Activated CD8-positive, alpha-beta memory T cell treated with anti-CD3 and anti-CD28 coated beads, Interleukin-2, amount 10 ng/mL, durations not matched to agents 7 days and 5 days (primary cell): ENCODE measurements at regions not wholly inside any gene's neighbourhood (a gene's known extent, or its start where the extent isn't known, plus 50 kb on each side); places are given as distances from the start of the nearest gene placed in this dataset.

ENCODE experiments used
- ATAC-seq: fragments of 150-1000 bp; cut with Tn5 transposase; one replicate; pipeline ENCODE4 v1.10.0; 2021; ENCODE audit warnings: moderate library complexity
- CTCF ChIA-PET: fragments of 350-600 bp; sonication (Branson Sonifier 250); formaldehyde crosslinking; loops from one replicate; lab custom pipeline; 2021; ENCODE audit warnings: antibody characterized with exemption; lab: Charles Lee
- DNase-seq: peaks from one replicate; pipeline ENCODE4 v3.0.0-alpha.2; 2020
- H3K27ac Mint-ChIP-seq: one replicate; pipeline ENCODE4 v1.8.0; 2021; ENCODE audit warnings: mild to moderate bottlenecking, mixed read lengths
- H3K27me3 Mint-ChIP-seq: one replicate; pipeline ENCODE4 v1.8.0; 2021; ENCODE audit warnings: mixed read lengths
- H3K36me3 Mint-ChIP-seq: one replicate; pipeline ENCODE4 v1.8.0; 2021; ENCODE audit warnings: mild to moderate bottlenecking, mixed read lengths
- H3K4me1 Mint-ChIP-seq: one replicate; pipeline ENCODE4 v1.8.0; 2021; ENCODE audit warnings: mixed read lengths
- H3K4me3 Mint-ChIP-seq: one replicate; pipeline ENCODE4 v1.8.0; 2021; ENCODE audit warnings: mild to moderate bottlenecking, moderate library complexity, mixed read lengths
- H3K9me3 Mint-ChIP-seq: one replicate; pipeline ENCODE4 v1.8.0; 2022; ENCODE audit warnings: low read depth, mixed read lengths

GRCh38 chr5:88485531-88485930 lies 216.9 kb upstream of the TMEM161B start:
- no peak overlapping the region for H3K27ac Mint-ChIP-seq
- no peaks in the 10 kb centered on the region for H3K9me3 Mint-ChIP-seq
- no peaks in the 10 kb centered on the region for H3K36me3 Mint-ChIP-seq
- DNase-seq (no peak), ATAC-seq (no peak)
- CTCF ChIA-PET = no interaction called here
- no peaks in the 10 kb centered on the region for H3K4me1 Mint-ChIP-seq
- no peak overlapping the region for H3K4me3 Mint-ChIP-seq
- H3K27me3 Mint-ChIP-seq = peaks cover 14% of the 10 kb centered on the region

- CTCF ChIA-PET = no interaction called here
- Mint-ChIP-seq H3K9me3 (no peaks in the 10 kb centered on the region), H3K4me1 (no peaks in the 10 kb centered on the region), H3K4me3 (no peak overlapping the region), H3K36me3 (no peaks in the 10 kb centered on the region), H3K27me3 (peaks cover 14% of the 10 kb centered on the region), H3K27ac (no peak overlapping the region)
- ATAC-seq = no peak
- DNase-seq = no peak
These were observed 215.5 kb upstream of the TMEM161B start for GRCh38 chr5:88483964-88484672.

GRCh38 chr5:88480801-88481499 lies 212.3 kb upstream of the TMEM161B start:
- no peak for DNase-seq
- Mint-ChIP-seq H3K36me3 (no peaks in the 10 kb centered on the region), H3K9me3 (no peaks in the 10 kb centered on the region), H3K4me1 (no peaks in the 10 kb centered on the region), H3K4me3 (no peak overlapping the region), H3K27ac (no peak overlapping the region), H3K27me3 (peaks cover 13% of the 10 kb centered on the region)
- CTCF ChIA-PET = no interaction called here
- no peak for ATAC-seq

- no peak for ATAC-seq
- Mint-ChIP-seq H3K9me3 (no peaks in the 10 kb centered on the region), H3K36me3 (no peaks in the 10 kb centered on the region), H3K4me1 (no peaks in the 10 kb centered on the region), H3K27ac (no peak overlapping the region), H3K4me3 (no peak overlapping the region), H3K27me3 (peaks cover 10% of the 10 kb centered on the region)
- DNase-seq = no peak
- CTCF ChIA-PET = no interaction called here
These were observed 211.6 kb upstream of the TMEM161B start for GRCh38 chr5:88480245-88480644.

- Mint-ChIP-seq H3K4me1 (no peaks in the 10 kb centered on the region), H3K4me3 (no peak overlapping the region), H3K9me3 (no peaks in the 10 kb centered on the region), H3K36me3 (no peaks in the 10 kb centered on the region), H3K27me3 (peaks cover 7% of the 10 kb centered on the region), H3K27ac (no peak overlapping the region)
- CTCF ChIA-PET = interaction anchor here (1.2 kb wide), 1 partner anchor 247 kb away, joined by 3 read pairs; no protein-coding TSS in a partner anchor
- ATAC-seq (no peak), DNase-seq (no peak)
These were observed 205.9 kb upstream of the TMEM161B start for GRCh38 chr5:88474574-88474973.

- no peaks in the 10 kb centered on the region for H3K9me3 Mint-ChIP-seq
These were observed 202.1 kb upstream of the TMEM161B start for GRCh38 chr5:88470745-88471144.

GRCh38 chr5:88459971-88460370 lies 191.3 kb upstream of the TMEM161B start:
- ATAC-seq (no peak), DNase-seq (no peak)
- Mint-ChIP-seq H3K36me3 (no peaks in the 10 kb centered on the region), H3K27ac (no peak overlapping the region), H3K9me3 (no peaks in the 10 kb centered on the region), H3K4me3 (no peak overlapping the region), H3K4me1 (no peaks in the 10 kb centered on the region), H3K27me3 (peaks cover 3% of the 10 kb centered on the region)
- CTCF ChIA-PET = no interaction called here

More at GRCh38 chr5:88470745-88471144, 202.1 kb upstream of the TMEM161B start:
- peaks cover 8% of the 10 kb centered on the region for H3K27me3 Mint-ChIP-seq
- H3K27ac Mint-ChIP-seq = no peak overlapping the region
- H3K36me3 Mint-ChIP-seq = no peaks in the 10 kb centered on the region
- ATAC-seq = no peak
- no peaks in the 10 kb centered on the region for H3K4me1 Mint-ChIP-seq
- no peak overlapping the region for H3K4me3 Mint-ChIP-seq
- no peak for DNase-seq
- CTCF ChIA-PET = no interaction called here

- H3K36me3 Mint-ChIP-seq = no peaks in the 10 kb centered on the region
- no peaks in the 10 kb centered on the region for H3K9me3 Mint-ChIP-seq
- ATAC-seq (no peak), DNase-seq (no peak)
- H3K4me1 Mint-ChIP-seq = no peaks in the 10 kb centered on the region
- H3K27me3 Mint-ChIP-seq = peaks cover 9% of the 10 kb centered on the region
- H3K27ac Mint-ChIP-seq = no peak overlapping the region
- CTCF ChIA-PET = no interaction called here
- H3K4me3 Mint-ChIP-seq = no peak overlapping the region
These were observed 184.2 kb upstream of the TMEM161B start for GRCh38 chr5:88452820-88453219.

GRCh38 chr5:88450239-88450638 lies 181.6 kb upstream of the TMEM161B start:
- Mint-ChIP-seq H3K9me3 (no peaks in the 10 kb centered on the region), H3K36me3 (no peaks in the 10 kb centered on the region), H3K27ac (no peak overlapping the region), H3K4me3 (no peak overlapping the region), H3K4me1 (no peaks in the 10 kb centered on the region), H3K27me3 (peaks cover 9% of the 10 kb centered on the region)
- DNase-seq (no peak), ATAC-seq (no peak)
- CTCF ChIA-PET = no interaction called here

- no peak overlapping the region for H3K27ac Mint-ChIP-seq
- no peak for DNase-seq
- H3K4me1 Mint-ChIP-seq = no peaks in the 10 kb centered on the region
- ATAC-seq = no peak
- no peaks in the 10 kb centered on the region for H3K27me3 Mint-ChIP-seq
- no peaks in the 10 kb centered on the region for H3K9me3 Mint-ChIP-seq
- no peaks in the 10 kb centered on the region for H3K36me3 Mint-ChIP-seq
- H3K4me3 Mint-ChIP-seq = no peak overlapping the region
- CTCF ChIA-PET = no interaction called here
These were observed 169.4 kb upstream of the TMEM161B start for GRCh38 chr5:88438006-88438405.

GRCh38 chr5:88436290-88436689 lies 167.6 kb upstream of the TMEM161B start:
- DNase-seq (no peak), ATAC-seq (no peak)

GRCh38 chr5:88428633-88429032 lies 160.0 kb upstream of the TMEM161B start:
- no peaks in the 10 kb centered on the region for H3K9me3 Mint-ChIP-seq
- DNase-seq = no peak
- CTCF ChIA-PET = no interaction called here
- H3K4me3 Mint-ChIP-seq = no peak overlapping the region
- no peaks in the 10 kb centered on the region for H3K36me3 Mint-ChIP-seq
- H3K27ac Mint-ChIP-seq = no peak overlapping the region
- H3K27me3 Mint-ChIP-seq = peaks cover 3% of the 10 kb centered on the region
- H3K4me1 Mint-ChIP-seq = peaks cover 2% of the 10 kb centered on the region
- ATAC-seq = no peak

More at GRCh38 chr5:88436290-88436689, 167.6 kb upstream of the TMEM161B start:
- CTCF ChIA-PET = no interaction called here
- no peaks in the 10 kb centered on the region for H3K27me3 Mint-ChIP-seq
- no peak overlapping the region for H3K4me3 Mint-ChIP-seq
- H3K9me3 Mint-ChIP-seq = no peaks in the 10 kb centered on the region
- H3K4me1 Mint-ChIP-seq = peaks cover 2% of the 10 kb centered on the region
- H3K27ac Mint-ChIP-seq = no peak overlapping the region
- no peaks in the 10 kb centered on the region for H3K36me3 Mint-ChIP-seq

GRCh38 chr5:88426441-88426840 lies 157.8 kb upstream of the TMEM161B start:
- ATAC-seq = no peak
- no peak for DNase-seq
- Mint-ChIP-seq H3K9me3 (no peaks in the 10 kb centered on the region), H3K27me3 (peaks cover 3% of the 10 kb centered on the region), H3K4me1 (no peaks in the 10 kb centered on the region), H3K36me3 (no peaks in the 10 kb centered on the region), H3K27ac (no peak overlapping the region), H3K4me3 (no peak overlapping the region)
- CTCF ChIA-PET = no interaction called here

- Mint-ChIP-seq H3K9me3 (no peaks in the 10 kb centered on the region), H3K27me3 (peaks cover 3% of the 10 kb centered on the region), H3K27ac (no peak overlapping the region), H3K36me3 (no peaks in the 10 kb centered on the region), H3K4me3 (no peak overlapping the region), H3K4me1 (no peaks in the 10 kb centered on the region)
- CTCF ChIA-PET = no interaction called here
- ATAC-seq = no peak
- no peak for DNase-seq
These were observed 156.5 kb upstream of the TMEM161B start for GRCh38 chr5:88425124-88425523.
